Activated T-cell treated with anti-CD3 and anti-CD28 coated beads for 48 hours (primary cell): ENCODE measurements at regions not wholly inside any gene's neighbourhood (a gene's known extent, or its start where the extent isn't known, plus 50 kb on each side); places are given as distances from the start of the nearest gene placed in this dataset.
"Not testable (repeated sequence)": the region's sequence is repeated elsewhere in the genome, so short reads cannot be mapped to it uniquely, and the experiment has no call there.

Source experiments
- DNase-seq: peaks from one replicate; pipeline ENCODE4 v3.0.0-alpha.2; 2020; ENCODE audit warnings: low read depth

DNA sequence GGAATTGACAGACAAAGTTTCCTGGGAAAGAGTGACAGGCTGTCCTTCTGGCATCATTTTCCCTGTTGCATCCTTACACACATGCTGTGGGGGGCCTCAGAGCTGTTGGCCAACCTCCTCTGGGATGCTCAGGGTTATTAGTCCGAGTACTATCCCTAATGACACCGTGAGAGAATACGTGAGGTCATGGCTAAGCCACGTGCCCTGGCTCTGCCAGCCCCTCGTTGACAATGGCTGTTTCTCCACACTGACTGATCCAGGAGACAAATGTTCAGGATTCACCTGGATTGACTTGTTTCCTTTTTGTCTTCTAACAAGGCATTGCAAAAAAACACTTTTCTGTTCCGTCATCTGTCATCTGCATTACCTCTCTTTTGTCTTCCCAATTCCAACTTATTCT lies 604.6 kb downstream of the TFAP2A start:
- DNase-seq = no peak

DNA sequence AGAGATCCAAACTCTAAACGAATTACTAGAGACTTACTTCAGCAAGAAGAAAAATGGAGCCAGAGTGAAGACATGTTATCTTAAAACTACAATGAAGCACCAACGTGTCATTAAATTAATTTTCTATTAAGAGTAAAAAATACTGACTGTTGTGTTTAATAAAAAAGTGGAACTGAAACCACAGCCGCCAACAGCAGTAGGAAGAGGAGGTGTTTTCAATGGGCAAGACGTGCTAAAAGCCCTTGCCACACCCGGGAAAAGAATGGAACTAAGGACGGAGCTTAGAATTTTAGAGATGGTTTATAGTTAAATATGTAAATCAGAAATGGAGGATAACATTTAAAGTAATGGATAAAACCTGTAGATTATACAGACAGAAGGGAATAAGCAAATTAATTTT lies 608.7 kb downstream of the TFAP2A start:
- DNase-seq = no peak

DNA sequence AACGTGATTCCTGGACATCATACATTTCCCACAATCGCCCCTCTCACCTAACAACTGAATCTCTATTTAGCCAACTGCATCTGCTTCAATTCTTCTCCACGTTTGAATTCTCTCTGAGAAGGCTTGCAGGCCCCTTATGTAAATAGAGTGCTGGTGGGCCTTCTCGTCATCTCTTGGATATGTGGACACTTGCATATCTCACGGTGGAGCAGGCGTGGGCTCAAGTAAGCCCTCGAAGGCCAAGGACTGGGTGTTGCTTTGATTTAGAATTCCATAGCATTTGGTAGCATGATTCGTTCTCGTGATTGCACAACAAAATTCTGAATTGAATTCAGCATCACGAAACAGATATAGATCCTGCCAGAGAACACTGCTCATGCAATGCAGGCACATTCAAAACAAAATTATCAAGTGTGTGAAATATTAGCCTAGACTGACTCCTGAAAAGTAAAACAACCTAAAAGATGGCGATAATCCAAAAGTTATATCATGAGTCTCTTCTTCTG lies 613.6 kb downstream of the TFAP2A start:
- DNase-seq = no peak

DNA sequence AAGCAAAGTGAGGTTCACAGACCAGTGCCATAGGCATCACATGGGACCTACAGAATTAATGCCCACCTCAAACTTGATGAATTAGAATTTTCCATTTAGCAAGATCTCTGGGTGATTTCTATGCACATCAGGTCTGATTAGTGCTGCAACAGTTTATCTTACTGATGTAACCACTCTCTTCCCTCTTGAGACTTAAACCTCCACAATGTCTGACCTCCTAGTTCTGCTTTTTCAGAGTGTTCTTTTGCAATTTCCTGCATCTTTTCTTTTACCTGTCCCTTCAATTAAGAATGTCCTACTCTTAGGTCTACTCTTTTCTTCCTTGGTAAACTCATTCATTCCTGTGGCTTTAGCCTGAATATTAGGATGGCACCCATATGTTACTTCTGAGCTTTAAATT lies 615.3 kb downstream of the TFAP2A start:
- DNase-seq = no peak

DNA sequence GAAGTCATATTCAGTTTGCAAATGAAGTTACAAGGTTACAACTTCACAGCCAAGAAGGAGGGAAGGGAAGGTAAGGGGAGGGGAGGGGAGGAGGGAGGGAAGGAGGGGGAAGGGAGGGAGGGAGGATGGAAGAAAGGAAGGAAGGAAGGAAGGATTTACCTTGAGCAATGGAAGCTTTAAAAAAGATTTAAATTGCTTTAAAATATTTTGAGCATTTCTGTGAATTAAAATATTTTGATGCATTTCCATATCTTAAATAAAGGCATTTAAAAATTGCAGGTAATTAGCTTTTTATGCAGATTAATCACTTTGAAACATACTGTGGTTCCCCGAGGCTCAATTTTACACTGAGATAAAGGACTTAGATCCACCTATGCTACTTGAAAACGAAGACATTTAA lies 618.0 kb downstream of the TFAP2A start:
- no peak for DNase-seq

DNA sequence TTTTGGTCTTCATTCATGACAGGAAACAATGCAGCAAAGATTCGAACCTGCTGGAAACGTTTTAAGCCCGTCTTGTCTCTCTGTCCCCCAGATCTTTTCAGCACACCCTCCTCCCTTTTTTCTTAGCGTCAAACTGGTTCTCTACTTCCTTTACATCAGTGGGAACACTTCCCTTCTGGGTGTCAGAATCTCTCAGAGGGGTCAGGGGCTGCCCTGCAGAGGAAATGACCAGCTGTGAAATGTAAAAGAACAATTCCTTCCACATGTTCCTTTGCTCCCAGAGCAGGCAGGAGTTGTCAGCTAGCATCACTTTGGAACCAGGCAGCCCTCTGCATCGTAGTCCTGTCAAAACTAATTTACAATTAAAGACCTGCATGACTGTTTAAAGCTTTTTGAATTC lies 619.0 kb downstream of the TFAP2A start:
- no peak for DNase-seq

DNA sequence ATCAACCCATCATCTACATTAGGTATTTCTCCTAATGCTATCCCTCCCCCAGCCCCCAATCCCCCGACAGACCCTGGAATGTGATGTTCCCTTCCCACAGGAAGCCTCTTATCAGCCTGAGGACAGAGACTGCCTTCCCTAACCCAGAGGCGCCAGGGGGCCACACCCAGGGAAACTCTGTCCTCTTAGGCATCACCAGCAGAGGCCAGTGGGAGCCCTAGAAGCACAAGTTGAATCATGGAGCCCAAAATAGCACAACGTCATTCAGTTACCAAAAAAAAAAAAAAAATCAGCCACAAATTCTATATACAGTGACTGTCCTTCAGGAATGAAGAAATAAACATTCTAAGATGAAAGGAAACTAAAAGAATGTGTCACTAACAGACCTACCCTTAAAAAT lies 625.7 kb downstream of the TFAP2A start:
- no peak for DNase-seq

DNA sequence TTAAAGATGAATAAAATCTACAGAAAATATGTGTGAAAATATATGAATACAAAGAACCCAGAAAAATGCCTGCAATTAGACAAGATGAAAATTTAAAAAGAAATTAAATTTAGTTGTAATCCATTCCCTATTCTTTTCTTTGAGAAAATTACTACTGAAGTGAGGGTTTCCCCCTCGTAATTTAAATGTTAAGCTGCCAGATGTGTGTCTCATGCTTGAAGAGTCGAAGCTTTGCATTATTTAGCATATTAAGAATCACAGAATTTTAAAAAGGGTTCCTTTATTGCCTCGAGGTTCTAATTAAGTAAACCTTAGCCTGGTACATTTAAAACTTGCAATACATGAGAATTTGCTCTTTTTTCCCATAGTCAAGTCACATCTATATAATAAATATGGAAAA lies 630.1 kb downstream of the TFAP2A start:
- no peak for DNase-seq

DNA sequence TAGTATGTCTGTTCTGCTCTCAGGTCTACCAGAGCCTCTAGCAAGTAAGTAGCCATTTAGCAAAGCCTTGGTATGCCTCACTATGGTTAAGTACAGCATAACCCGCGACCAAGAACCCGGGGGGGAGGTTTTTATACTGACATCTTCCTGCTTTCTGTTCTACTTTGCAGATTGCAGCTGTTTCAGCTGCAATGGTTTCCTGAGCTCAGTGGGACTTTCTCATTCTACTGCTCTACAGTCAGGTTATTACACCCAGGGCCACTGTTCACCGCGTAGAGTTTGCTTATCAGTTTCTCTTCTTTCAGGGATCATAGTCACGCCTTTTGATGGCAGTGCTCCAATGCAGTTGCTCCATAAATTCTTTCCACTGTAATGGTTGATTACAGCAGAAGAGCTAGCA lies 631.3 kb downstream of the TFAP2A start:
- DNase-seq = no peak

DNA sequence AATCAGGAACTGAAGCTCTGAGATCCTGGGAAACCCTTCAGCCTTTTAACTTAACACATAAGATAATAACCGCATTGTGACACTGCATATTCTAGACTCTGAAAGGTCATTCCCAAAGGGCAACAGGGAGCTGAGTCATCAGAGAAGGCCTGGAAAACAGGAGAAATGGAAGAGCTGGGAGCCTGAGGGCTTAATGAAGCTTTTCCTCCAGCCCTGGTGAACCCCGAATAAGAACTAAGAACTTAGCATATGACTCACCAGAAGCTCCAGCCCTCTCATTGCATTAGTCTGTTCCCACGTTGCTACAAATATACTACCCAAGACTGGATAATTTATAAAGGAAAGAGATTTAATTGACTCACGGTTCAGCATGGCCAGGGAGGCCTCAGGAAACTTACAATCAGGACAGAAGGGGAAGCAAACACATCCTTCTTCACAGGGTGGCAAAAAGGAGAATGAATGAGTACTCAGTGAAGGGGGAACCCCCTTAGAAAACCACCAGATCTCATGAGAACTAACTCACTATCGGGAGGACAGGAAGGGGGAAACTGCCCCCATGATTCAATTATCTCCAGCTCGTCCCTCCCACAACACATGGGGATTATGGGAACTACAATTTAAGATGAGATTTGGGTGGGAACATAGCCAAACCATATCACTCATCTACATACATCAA lies 648.5 kb downstream of the TFAP2A start:
- no peak for DNase-seq

DNA sequence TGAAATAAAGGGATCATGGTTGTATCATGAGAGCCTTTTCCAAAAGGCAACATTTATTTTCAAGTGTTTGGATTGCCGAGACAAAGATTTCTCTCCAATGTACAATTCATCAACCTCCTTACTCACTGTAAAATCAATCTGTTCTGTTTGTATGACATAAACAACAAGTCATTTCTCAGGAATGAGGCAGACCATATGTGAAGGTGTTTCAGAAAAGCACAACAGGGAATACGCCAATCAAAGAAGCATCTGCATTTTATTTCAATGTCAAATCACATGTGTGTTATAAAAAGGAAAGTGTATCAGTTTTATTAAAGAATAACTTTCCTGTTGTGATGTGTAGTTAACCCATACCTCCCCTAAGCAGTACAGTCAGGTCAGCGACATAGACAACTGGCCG lies 653.7 kb downstream of the TFAP2A start:
- no peak for DNase-seq

DNA sequence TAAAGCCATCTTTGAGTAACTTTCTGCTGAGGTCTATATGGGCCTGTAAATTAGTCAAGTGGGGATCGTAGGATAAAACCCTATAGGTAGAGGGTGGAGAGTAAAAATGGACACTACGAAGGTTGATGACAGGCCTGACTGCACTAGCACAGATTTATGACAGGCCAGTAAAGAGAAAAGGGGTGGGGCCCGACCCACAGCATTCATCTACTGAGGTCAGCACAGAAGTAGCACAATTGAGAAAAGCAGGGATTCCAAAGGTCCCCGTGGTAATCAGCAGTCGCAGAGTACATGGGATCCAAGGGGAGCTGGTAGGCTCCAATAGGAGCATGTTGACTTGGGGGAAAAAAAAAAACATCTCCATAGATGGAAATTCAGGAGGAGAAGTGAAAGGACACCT lies 660.4 kb downstream of the TFAP2A start:
- DNase-seq = no peak

DNA sequence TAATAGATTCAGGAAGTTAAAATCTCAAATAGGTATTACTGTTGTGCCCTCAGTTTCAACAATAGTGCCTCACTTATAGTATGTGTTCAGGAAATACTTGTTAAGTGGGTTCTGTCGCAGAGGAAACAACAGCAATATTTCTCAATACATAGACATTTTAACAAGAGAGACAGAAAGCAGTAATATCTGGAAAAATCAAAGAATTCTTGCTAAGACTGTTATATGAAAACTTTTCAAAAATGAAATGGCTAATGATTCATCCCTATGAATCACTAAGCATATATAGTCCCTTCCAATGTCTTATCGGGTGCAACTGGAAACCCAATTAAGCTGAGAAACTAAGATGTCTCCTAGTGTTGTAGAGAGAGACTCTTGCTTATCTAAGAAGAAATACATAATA lies 668.9 kb downstream of the TFAP2A start:
- no peak for DNase-seq

DNA sequence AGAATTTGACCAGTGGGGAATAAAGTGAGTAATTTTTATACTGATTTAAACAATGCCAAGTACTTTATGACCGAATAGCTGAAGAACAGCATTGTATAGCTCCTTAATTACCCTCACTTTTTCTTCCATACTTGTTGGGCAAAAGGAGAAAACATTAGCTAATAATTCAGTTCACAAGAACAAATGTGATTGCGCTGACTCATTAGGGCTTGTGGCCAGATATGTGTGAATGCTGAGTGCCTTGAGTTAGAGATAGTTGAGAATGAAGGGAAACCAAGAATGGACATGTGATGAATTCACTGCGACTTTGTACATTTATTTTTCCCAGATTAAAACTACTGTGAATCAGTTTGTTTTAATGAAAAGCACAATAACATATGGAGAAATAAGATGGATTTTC lies 669.4 kb downstream of the TFAP2A start:
- no peak for DNase-seq

DNA sequence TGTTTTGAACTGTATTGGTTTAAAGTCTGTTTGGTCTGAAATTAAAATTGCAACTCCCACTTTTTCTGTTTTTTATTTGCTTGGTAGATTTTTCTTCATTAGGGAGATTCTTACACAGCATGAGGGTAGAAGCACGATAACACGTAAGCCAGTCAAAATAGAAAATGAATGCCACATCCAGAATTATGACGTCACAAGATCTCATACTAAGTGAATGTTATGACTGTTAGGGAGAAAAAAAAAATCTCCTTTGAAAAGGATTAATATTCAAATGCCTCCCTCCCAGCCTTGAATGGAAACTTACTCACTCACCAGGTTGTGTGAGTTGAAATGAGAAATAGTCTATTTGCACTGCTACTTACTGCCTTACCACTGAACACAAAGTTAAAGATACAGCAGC lies 670.8 kb downstream of the TFAP2A start:
- no peak for DNase-seq

DNA sequence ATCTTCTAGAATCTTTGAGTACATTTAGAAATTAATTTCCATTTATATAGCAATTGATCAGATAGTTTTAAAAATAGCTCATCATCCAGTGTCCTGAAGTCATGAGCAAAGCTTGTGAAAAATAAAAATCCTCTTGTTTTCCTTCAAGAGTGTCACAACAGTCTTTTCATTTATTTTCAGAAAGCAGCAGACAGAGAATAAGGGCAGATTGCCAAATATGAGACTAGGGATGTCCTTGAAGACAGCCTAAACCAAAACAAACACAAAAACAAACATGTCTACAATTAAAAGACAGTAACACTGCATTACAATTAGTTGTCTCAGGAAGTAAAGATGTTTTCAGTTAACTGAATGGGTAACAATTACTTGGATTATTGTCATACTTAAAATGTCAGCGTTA lies 682.8 kb downstream of the TFAP2A start:
- DNase-seq = no peak

DNA sequence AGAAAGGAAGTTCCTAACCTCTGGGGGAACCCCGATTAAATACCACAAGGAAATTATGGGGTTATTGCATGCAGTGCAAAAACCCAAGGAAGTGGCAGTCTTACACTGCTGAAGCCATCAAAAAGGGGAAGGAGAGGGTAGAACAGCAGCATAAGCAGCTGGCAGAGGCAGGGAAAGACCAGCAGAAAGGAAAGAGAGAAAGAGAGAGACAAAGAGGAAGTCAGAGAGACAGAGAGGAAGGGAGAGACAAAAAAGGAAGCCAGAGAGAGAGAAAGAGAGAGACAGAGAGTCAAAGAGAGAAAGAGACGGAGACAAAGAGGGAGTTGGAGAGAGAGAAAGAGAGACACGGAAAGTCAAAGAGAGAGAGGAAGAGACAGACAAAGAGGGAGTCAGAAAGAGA lies 689.1 kb downstream of the TFAP2A start:
- DNase-seq = not testable (repeated sequence)

DNA sequence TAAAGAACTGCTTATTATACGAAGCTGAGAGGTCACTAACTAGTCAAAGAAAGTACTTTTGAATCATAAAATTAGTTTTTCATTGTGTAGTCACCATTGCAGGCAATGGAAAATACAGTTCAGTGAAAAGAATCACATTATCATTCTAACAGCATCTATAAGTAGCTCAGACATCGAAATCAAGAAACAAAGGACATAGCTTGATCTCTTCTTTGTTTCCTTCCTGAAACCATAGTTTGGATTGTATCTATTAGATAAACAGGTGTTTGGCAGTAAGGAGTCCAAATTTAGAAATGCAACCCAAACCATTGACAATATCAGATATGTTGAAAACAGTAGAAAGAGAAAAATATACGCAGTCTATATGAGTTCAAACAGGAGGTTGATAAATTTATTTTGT lies 697.3 kb downstream of the TFAP2A start:
- no peak for DNase-seq

DNA sequence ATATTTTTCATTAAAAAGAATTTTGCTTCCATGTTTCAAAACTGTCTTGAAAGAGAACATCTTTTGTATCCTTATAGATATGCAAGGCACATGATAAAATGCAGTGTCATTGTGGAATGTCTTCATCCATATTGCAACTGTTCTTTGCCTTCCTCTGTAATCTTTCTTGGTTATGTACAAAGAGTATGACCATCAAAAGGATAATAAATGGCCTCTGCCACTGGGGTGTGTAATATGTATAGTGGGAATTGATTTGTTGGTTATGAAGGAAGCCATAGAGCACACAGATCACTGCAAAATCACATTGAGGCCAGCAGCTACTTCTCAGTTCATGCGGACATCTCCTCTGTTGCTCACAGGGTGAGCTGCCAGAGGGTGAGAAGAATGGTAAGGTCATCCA lies 703.5 kb downstream of the TFAP2A start:
- DNase-seq = no peak

DNA sequence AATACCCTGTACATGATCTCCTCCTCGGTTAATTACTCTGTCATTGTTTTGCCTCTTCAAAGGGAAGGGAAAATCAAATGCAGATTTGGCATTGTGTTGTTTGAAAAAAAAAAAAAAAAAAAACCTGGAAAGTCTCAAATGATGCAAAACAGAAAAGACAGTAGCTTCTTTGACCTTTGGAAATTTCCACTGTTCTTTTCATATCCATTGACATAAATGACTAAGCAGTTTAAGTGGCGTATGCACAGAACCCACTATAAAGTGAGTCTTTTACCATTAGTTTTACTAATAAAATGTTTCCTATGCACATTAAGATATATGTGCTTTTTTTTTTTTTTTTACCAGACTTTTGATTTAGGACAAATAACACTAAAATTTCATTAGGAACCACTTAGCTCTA lies 704.3 kb downstream of the TFAP2A start:
- DNase-seq = no peak

DNA sequence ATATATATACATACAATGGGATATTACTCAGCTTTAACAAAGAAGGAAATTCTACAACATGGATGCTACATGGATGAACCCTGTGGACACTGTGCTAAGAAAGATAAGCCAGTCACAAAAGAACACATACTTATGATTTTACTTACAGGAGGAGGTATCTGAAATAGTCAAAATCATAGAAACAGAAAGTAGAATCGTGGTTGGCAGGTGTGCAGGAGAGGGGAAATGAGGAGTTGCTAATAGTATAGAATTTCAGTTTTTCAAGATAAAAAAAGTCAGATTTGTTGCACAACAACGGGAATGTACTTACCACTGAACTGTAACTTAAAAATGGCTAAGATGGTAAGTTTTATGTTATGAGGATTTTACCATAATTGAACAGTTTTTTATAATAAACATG lies 706.3 kb downstream of the TFAP2A start:
- DNase-seq = no peak

DNA sequence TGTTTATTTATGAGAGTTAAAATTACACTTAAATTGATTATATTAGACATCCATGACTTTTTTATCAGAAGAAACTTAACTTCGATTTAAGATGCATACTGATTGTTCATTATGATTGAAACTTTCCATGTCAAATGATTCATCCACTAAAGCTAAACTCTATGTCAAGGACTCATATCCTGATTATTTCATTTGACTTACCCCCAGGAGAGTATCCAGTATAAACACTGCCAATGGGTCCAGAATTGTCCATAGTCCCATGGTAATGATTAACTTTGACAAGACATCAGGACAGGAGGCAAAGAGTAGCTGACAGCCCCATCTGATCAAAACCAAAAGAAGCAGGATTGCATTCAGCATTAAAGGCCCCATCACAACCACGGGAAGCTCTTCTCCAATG lies 709.9 kb downstream of the TFAP2A start:
- DNase-seq = no peak

DNA sequence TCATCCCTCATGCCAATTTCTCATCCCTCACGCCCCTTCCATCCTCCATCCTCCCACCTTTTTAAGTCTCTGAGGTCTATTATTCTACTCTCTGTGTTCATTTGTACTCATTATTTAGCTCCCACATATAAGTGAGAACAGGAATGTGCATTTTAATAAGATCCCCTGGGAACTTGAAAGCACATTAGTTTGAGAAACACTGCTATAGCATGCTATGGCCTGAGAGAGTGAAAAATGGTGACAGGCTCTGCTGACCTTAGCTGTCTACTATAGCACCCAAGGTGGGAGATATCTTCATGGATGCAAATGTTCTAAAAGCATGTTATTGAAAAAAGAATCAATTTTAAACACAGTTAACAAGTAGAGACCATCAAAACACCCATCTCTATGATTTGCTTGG lies 712.0 kb downstream of the TFAP2A start:
- DNase-seq = no peak

DNA sequence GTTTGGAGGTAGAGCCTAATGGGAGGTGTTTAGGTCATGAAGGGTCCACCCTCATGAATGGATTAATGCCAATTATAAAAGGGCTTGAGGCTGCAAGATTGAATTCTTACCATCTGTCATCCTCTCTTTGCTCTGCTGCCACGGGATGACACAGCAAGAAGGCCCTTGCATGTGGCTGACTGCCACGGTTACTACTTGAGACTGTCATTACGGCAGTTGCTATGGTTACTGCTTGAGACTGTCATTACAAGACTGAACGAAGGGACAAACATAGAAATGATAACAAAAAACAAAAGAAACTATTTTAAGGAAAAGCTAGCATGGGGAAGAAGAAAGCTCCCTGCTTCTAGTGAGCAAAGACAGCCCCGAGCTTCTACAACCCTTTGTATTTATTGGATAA lies 715.0 kb downstream of the TFAP2A start:
- no peak for DNase-seq
